ENCODE measurements at regions not wholly inside any gene's neighbourhood (a gene's known extent, or its start where the extent isn't known, plus 50 kb on each side); places are given as distances from the start of the nearest gene placed in this dataset.

- Mint-ChIP-seq H3K36me3 (ENCODE audit: low read depth) (no peaks in the 10 kb centered on the region), H3K9me3 (peaks cover 13% of the 10 kb centered on the region)
Observed at GRCh38 chr2:223357076-223357475, 245.1 kb downstream of the SCG2 start.

GRCh38 chr2:223363085-223363484 lies 239.1 kb downstream of the SCG2 start:
- no peaks in the 10 kb centered on the region for H3K27me3 Mint-ChIP-seq (ENCODE audit: low read depth)
- no peaks in the 10 kb centered on the region for H3K36me3 Mint-ChIP-seq (ENCODE audit: low read depth)
- no peaks in the 10 kb centered on the region for H3K9me3 Mint-ChIP-seq
- intact Hi-C loops (cut with micrococcal nuclease): no loop called here
- no peak overlapping the region for H3K27ac Mint-ChIP-seq
- no peaks in the 10 kb centered on the region for H3K4me1 Mint-ChIP-seq (ENCODE audit: low read depth)
- no peak overlapping the region for H3K4me3 Mint-ChIP-seq (ENCODE audit: low read depth)
- DNase-seq (ENCODE audit: low spot score): no peak

More at GRCh38 chr2:223357076-223357475, 245.1 kb downstream of the SCG2 start:
- no peak for DNase-seq (ENCODE audit: low spot score)
- Mint-ChIP-seq H3K27me3 (ENCODE audit: low read depth) (no peaks in the 10 kb centered on the region), H3K4me3 (ENCODE audit: low read depth) (no peak overlapping the region), H3K27ac (no peak overlapping the region), H3K4me1 (ENCODE audit: low read depth) (no peaks in the 10 kb centered on the region)
- intact Hi-C loops (cut with micrococcal nuclease): no loop called here

GRCh38 chr2:223365158-223365679 lies 236.9 kb downstream of the SCG2 start:
- Mint-ChIP-seq H3K9me3 (no peaks in the 10 kb centered on the region), H3K27me3 (ENCODE audit: low read depth) (no peaks in the 10 kb centered on the region), H3K4me3 (ENCODE audit: low read depth) (no peak overlapping the region), H3K27ac (no peak overlapping the region), H3K4me1 (ENCODE audit: low read depth) (no peaks in the 10 kb centered on the region), H3K36me3 (ENCODE audit: low read depth) (no peaks in the 10 kb centered on the region)
- intact Hi-C loops (cut with micrococcal nuclease): no loop called here
- DNase-seq (ENCODE audit: low spot score): no peak

- Mint-ChIP-seq H3K4me1 (ENCODE audit: low read depth) (no peaks in the 10 kb centered on the region), H3K27me3 (ENCODE audit: low read depth) (no peaks in the 10 kb centered on the region), H3K27ac (no peak overlapping the region), H3K4me3 (ENCODE audit: low read depth) (no peak overlapping the region), H3K9me3 (no peaks in the 10 kb centered on the region), H3K36me3 (ENCODE audit: low read depth) (no peaks in the 10 kb centered on the region)
- DNase-seq (ENCODE audit: low spot score): no peak
- intact Hi-C loops (cut with micrococcal nuclease): no loop called here
Observed at GRCh38 chr2:223366566-223366965, 235.6 kb downstream of the SCG2 start.

GRCh38 chr2:223368481-223368880 lies 233.7 kb downstream of the SCG2 start:
- Mint-ChIP-seq H3K27ac (no peak overlapping the region), H3K4me3 (ENCODE audit: low read depth) (no peak overlapping the region), H3K4me1 (ENCODE audit: low read depth) (no peaks in the 10 kb centered on the region), H3K36me3 (ENCODE audit: low read depth) (no peaks in the 10 kb centered on the region), H3K9me3 (no peaks in the 10 kb centered on the region), H3K27me3 (ENCODE audit: low read depth) (no peaks in the 10 kb centered on the region)
- DNase-seq (ENCODE audit: low spot score): no peak
- intact Hi-C loops (cut with micrococcal nuclease): no loop called here

GRCh38 chr2:223369889-223370288 lies 232.3 kb downstream of the SCG2 start:
- Mint-ChIP-seq H3K36me3 (ENCODE audit: low read depth) (no peaks in the 10 kb centered on the region), H3K27me3 (ENCODE audit: low read depth) (no peaks in the 10 kb centered on the region), H3K4me3 (ENCODE audit: low read depth) (no peak overlapping the region), H3K9me3 (no peaks in the 10 kb centered on the region), H3K27ac (no peak overlapping the region), H3K4me1 (ENCODE audit: low read depth) (no peaks in the 10 kb centered on the region)
- no peak for DNase-seq (ENCODE audit: low spot score)
- intact Hi-C loops (cut with micrococcal nuclease): no loop called here

- DNase-seq (ENCODE audit: low spot score): no peak
- H3K9me3 Mint-ChIP-seq: no peaks in the 10 kb centered on the region
- no peaks in the 10 kb centered on the region for H3K27me3 Mint-ChIP-seq (ENCODE audit: low read depth)
- H3K4me3 Mint-ChIP-seq (ENCODE audit: low read depth): no peak overlapping the region
- intact Hi-C loops (cut with micrococcal nuclease): no loop called here
- no peaks in the 10 kb centered on the region for H3K4me1 Mint-ChIP-seq (ENCODE audit: low read depth)
- no peaks in the 10 kb centered on the region for H3K36me3 Mint-ChIP-seq (ENCODE audit: low read depth)
- H3K27ac Mint-ChIP-seq: no peak overlapping the region
Observed at GRCh38 chr2:223383315-223383714, 218.8 kb downstream of the SCG2 start.

- Mint-ChIP-seq H3K36me3 (ENCODE audit: low read depth) (no peaks in the 10 kb centered on the region), H3K4me3 (ENCODE audit: low read depth) (no peak overlapping the region), H3K27ac (no peak overlapping the region), H3K4me1 (ENCODE audit: low read depth) (no peaks in the 10 kb centered on the region), H3K27me3 (ENCODE audit: low read depth) (no peaks in the 10 kb centered on the region), H3K9me3 (no peaks in the 10 kb centered on the region)
- no peak for DNase-seq (ENCODE audit: low spot score)
- intact Hi-C loops (cut with micrococcal nuclease): no loop called here
Observed at GRCh38 chr2:223386189-223386588, 216.0 kb downstream of the SCG2 start.

GRCh38 chr2:223386984-223387383 lies 215.2 kb downstream of the SCG2 start:
- no peaks in the 10 kb centered on the region for H3K36me3 Mint-ChIP-seq (ENCODE audit: low read depth)
- DNase-seq (ENCODE audit: low spot score): no peak
- H3K27me3 Mint-ChIP-seq (ENCODE audit: low read depth): no peaks in the 10 kb centered on the region
- intact Hi-C loops (cut with micrococcal nuclease): no loop called here
- no peak overlapping the region for H3K27ac Mint-ChIP-seq
- H3K4me1 Mint-ChIP-seq (ENCODE audit: low read depth): no peaks in the 10 kb centered on the region
- H3K9me3 Mint-ChIP-seq: no peaks in the 10 kb centered on the region
- H3K4me3 Mint-ChIP-seq (ENCODE audit: low read depth): no peak overlapping the region

- intact Hi-C loops (cut with micrococcal nuclease): no loop called here
- Mint-ChIP-seq H3K27me3 (ENCODE audit: low read depth) (no peaks in the 10 kb centered on the region), H3K36me3 (ENCODE audit: low read depth) (no peaks in the 10 kb centered on the region), H3K27ac (no peak overlapping the region), H3K4me1 (ENCODE audit: low read depth) (no peaks in the 10 kb centered on the region), H3K4me3 (ENCODE audit: low read depth) (no peak overlapping the region), H3K9me3 (no peaks in the 10 kb centered on the region)
- no peak for DNase-seq (ENCODE audit: low spot score)
Observed at GRCh38 chr2:223389624-223390023, 212.5 kb downstream of the SCG2 start.

GRCh38 chr2:223396993-223397392 lies 205.2 kb downstream of the SCG2 start:
- no peak overlapping the region for H3K27ac Mint-ChIP-seq
- no peaks in the 10 kb centered on the region for H3K36me3 Mint-ChIP-seq (ENCODE audit: low read depth)
- H3K4me1 Mint-ChIP-seq (ENCODE audit: low read depth): no peaks in the 10 kb centered on the region

GRCh38 chr2:223399357-223399957 lies 202.7 kb downstream of the SCG2 start:
- no peaks in the 10 kb centered on the region for H3K4me1 Mint-ChIP-seq (ENCODE audit: low read depth)
- H3K36me3 Mint-ChIP-seq (ENCODE audit: low read depth): no peaks in the 10 kb centered on the region
- peaks cover 11% of the 10 kb centered on the region for H3K9me3 Mint-ChIP-seq
- intact Hi-C loops (cut with micrococcal nuclease): no loop called here
- H3K4me3 Mint-ChIP-seq (ENCODE audit: low read depth): no peak overlapping the region
- DNase-seq (ENCODE audit: low spot score): no peak
- no peaks in the 10 kb centered on the region for H3K27me3 Mint-ChIP-seq (ENCODE audit: low read depth)
- no peak overlapping the region for H3K27ac Mint-ChIP-seq

More at GRCh38 chr2:223396993-223397392, 205.2 kb downstream of the SCG2 start:
- Mint-ChIP-seq H3K27me3 (ENCODE audit: low read depth) (no peaks in the 10 kb centered on the region), H3K4me3 (ENCODE audit: low read depth) (no peak overlapping the region), H3K9me3 (peaks cover 11% of the 10 kb centered on the region)
- no peak for DNase-seq (ENCODE audit: low spot score)
- intact Hi-C loops (cut with micrococcal nuclease): no loop called here

GRCh38 chr2:223404616-223405015 lies 197.5 kb downstream of the SCG2 start:
- Mint-ChIP-seq H3K36me3 (ENCODE audit: low read depth) (no peaks in the 10 kb centered on the region), H3K4me1 (ENCODE audit: low read depth) (no peaks in the 10 kb centered on the region), H3K27ac (no peak overlapping the region), H3K27me3 (ENCODE audit: low read depth) (no peaks in the 10 kb centered on the region), H3K9me3 (no peaks in the 10 kb centered on the region), H3K4me3 (ENCODE audit: low read depth) (no peak overlapping the region)
- no peak for DNase-seq (ENCODE audit: low spot score)
- intact Hi-C loops (cut with micrococcal nuclease): no loop called here

GRCh38 chr2:223414646-223415045 lies 187.5 kb downstream of the SCG2 start:
- Mint-ChIP-seq H3K9me3 (no peaks in the 10 kb centered on the region), H3K4me3 (ENCODE audit: low read depth) (no peak overlapping the region), H3K4me1 (ENCODE audit: low read depth) (no peaks in the 10 kb centered on the region), H3K27ac (no peak overlapping the region), H3K27me3 (ENCODE audit: low read depth) (no peaks in the 10 kb centered on the region), H3K36me3 (ENCODE audit: low read depth) (no peaks in the 10 kb centered on the region)
- no peak for DNase-seq (ENCODE audit: low spot score)
- intact Hi-C loops (cut with micrococcal nuclease): no loop called here

All from activated T-helper 2 cell treated with anti-CD3 and anti-CD28 coated beads, Interferon-gamma antibody, Interleukin-2, Interleukin-4, amounts not matched to agents 10 μg/mL and 5 μg/mL and 100 μg/mL, durations not matched to agents 14 hours and 24 hours and 36 hours (primary cell).